ENCODE measurements at regions not wholly inside any gene's neighbourhood (a gene's known extent, or its start where the extent isn't known, plus 50 kb on each side); places are given as distances from the start of the nearest gene placed in this dataset.

- intact Hi-C loops (cut with micrococcal nuclease): no loop called here
- no peaks in the 10 kb centered on the region for H3K79me2 ChIP-seq (ENCODE audit: low read length)
- H2AFZ ChIP-seq (ENCODE audit: low read length): no peak overlapping the region
- no TSS peak for BruUV-seq (replicated peaks)
- H3K9me3 ChIP-seq (ENCODE audit: low read length): no peaks in the 10 kb centered on the region
- no peaks in the 10 kb centered on the region for H3K4me1 ChIP-seq (ENCODE audit: insufficient read depth, low read length)
- H3F3A ChIP-seq (ENCODE audit: low read length, unreplicated experiment): no peaks in the 10 kb centered on the region
- H4K20me1 ChIP-seq (ENCODE audit: low read length): no peaks in the 10 kb centered on the region
- H3K4me2 ChIP-seq (ENCODE audit: low read length): no peak overlapping the region
- no peak overlapping the region for H3K9ac ChIP-seq (ENCODE audit: low read length)
- H3K36me3 ChIP-seq (ENCODE audit: low read depth, low read length): no peaks in the 10 kb centered on the region
- H3K9me2 ChIP-seq (replicated peaks; ENCODE audit: low read length): no peaks in the 10 kb centered on the region
- TF ChIP-seq, protein P1, sequence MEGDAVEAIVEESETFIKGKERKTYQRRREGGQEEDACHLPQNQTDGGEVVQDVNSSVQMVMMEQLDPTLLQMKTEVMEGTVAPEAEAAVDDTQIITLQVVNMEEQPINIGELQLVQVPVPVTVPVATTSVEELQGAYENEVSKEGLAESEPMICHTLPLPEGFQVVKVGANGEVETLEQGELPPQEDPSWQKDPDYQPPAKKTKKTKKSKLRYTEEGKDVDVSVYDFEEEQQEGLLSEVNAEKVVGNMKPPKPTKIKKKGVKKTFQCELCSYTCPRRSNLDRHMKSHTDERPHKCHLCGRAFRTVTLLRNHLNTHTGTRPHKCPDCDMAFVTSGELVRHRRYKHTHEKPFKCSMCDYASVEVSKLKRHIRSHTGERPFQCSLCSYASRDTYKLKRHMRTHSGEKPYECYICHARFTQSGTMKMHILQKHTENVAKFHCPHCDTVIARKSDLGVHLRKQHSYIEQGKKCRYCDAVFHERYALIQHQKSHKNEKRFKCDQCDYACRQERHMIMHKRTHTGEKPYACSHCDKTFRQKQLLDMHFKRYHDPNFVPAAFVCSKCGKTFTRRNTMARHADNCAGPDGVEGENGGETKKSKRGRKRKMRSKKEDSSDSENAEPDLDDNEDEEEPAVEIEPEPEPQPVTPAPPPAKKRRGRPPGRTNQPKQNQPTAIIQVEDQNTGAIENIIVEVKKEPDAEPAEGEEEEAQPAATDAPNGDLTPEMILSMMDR (conservative IDR thresholded peaks at IDR 0.05; ENCODE audit: low read depth, low read length): no peak
- TF ChIP-seq EZH2 (IDR thresholded peaks at IDR 0.05; ENCODE audit: low read length, unreplicated experiment) (no peak), EZH2phosphoT487 (IDR thresholded peaks at IDR 0.05; ENCODE audit: borderline replicate concordance, low read length) (no peak)
- peaks cover 10% of the 10 kb centered on the region; the same call in 1 of the 2 replicates for H3K27me3 ChIP-seq (ENCODE audit: low read length)
- CTCF ChIA-PET: no interaction called here
- DNase-seq: no peak
- POLR2A ChIA-PET (ENCODE audit: unreplicated experiment): no interaction called here
- no peak overlapping the region for H3K27ac ChIP-seq (ENCODE audit: low read length)
- no peak overlapping the region for H3K4me3 ChIP-seq (ENCODE audit: low read length)
- ATAC-seq: no peak
These were observed 435.8 kb upstream of the CLINT1 start for GRCh38 chr5:158294701-158295100.

DNA sequence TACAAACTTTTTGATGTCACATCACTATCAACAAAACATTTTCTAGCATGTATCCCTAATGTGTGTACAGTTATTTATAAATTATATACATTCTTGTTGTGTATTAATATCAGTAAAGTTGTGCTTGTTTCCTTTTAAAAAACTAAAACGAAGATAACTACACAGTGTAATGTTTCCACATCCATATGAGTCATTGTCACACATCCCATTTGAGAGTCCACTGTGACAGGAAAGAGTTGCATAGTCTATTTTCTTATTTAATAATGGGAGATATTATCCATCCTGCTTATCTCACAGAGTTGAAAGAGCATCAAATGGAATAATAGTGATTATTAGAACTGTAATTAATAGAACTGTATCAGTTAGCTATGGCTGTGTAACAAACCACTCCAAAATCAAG lies 434.0 kb upstream of the CLINT1 start:
- no peak overlapping the region for H2AFZ ChIP-seq (ENCODE audit: low read length)
- H3K9me2 ChIP-seq (replicated peaks; ENCODE audit: low read length): no peaks in the 10 kb centered on the region
- no peak overlapping the region for H3K27ac ChIP-seq (ENCODE audit: low read length)
- TF ChIP-seq EZH2 (IDR thresholded peaks at IDR 0.05; ENCODE audit: low read length, unreplicated experiment): no peak
- no peak for TF ChIP-seq EZH2phosphoT487 (IDR thresholded peaks at IDR 0.05; ENCODE audit: borderline replicate concordance, low read length)
- TF ChIP-seq, protein P1 (conservative IDR thresholded peaks at IDR 0.05; ENCODE audit: low read depth, low read length): no peak
- H3K4me3 ChIP-seq (ENCODE audit: low read length): no peak overlapping the region
- H3K9me3 ChIP-seq (ENCODE audit: low read length): no peaks in the 10 kb centered on the region
- peaks cover under 1% of the 10 kb centered on the region; the same call in 1 of the 2 replicates for H3K27me3 ChIP-seq (ENCODE audit: low read length)
- DNase-seq: no peak
- H3K4me2 ChIP-seq (ENCODE audit: low read length): no peak overlapping the region
- H3F3A ChIP-seq (ENCODE audit: low read length, unreplicated experiment): no peaks in the 10 kb centered on the region
- no peak overlapping the region for H3K9ac ChIP-seq (ENCODE audit: low read length)
- ChIA-PET POLR2A (ENCODE audit: unreplicated experiment) (no interaction called here), CTCF (no interaction called here)
- H3K36me3 ChIP-seq (ENCODE audit: low read depth, low read length): no peaks in the 10 kb centered on the region
- intact Hi-C loops (cut with micrococcal nuclease): no loop called here
- H3K79me2 ChIP-seq (ENCODE audit: low read length): no peaks in the 10 kb centered on the region
- ATAC-seq: no peak
- BruUV-seq (replicated peaks): no TSS peak
- no peaks in the 10 kb centered on the region for H4K20me1 ChIP-seq (ENCODE audit: low read length)
- peaks cover 6% of the 10 kb centered on the region; the same call in 1 of the 2 replicates for H3K4me1 ChIP-seq (ENCODE audit: insufficient read depth, low read length)

- Histone ChIP-seq H3K27ac (ENCODE audit: low read length) (no peak overlapping the region), H3K4me3 (ENCODE audit: low read length) (no peak overlapping the region), H3K4me1 (ENCODE audit: insufficient read depth, low read length) (peaks cover 13% of the 10 kb centered on the region), H3K9ac (ENCODE audit: low read length) (no peak overlapping the region), H3K79me2 (ENCODE audit: low read length) (no peaks in the 10 kb centered on the region), H2AFZ (ENCODE audit: low read length) (no peak overlapping the region), H3K9me3 (ENCODE audit: low read length) (no peaks in the 10 kb centered on the region), H3K27me3 (ENCODE audit: low read length) (no peaks in the 10 kb centered on the region; the same call in 1 of the 2 replicates), H3K9me2 (replicated peaks; ENCODE audit: low read length) (no peaks in the 10 kb centered on the region), H3K36me3 (ENCODE audit: low read depth, low read length) (no peaks in the 10 kb centered on the region), H3K4me2 (ENCODE audit: low read length) (no peak overlapping the region), H3F3A (ENCODE audit: low read length, unreplicated experiment) (no peaks in the 10 kb centered on the region), H4K20me1 (ENCODE audit: low read length) (no peaks in the 10 kb centered on the region)
- DNase-seq (no peak), ATAC-seq (no peak)
- ChIA-PET CTCF (no interaction called here), POLR2A (ENCODE audit: unreplicated experiment) (no interaction called here)
- no TSS peak for BruUV-seq (replicated peaks)
- intact Hi-C loops (cut with micrococcal nuclease): no loop called here
- TF ChIP-seq EZH2 (IDR thresholded peaks at IDR 0.05; ENCODE audit: low read length, unreplicated experiment): no peak
- TF ChIP-seq, protein P1 (conservative IDR thresholded peaks at IDR 0.05; ENCODE audit: low read depth, low read length): no peak
- TF ChIP-seq EZH2phosphoT487 (IDR thresholded peaks at IDR 0.05; ENCODE audit: borderline replicate concordance, low read length): no peak
These were observed 431.0 kb upstream of the CLINT1 start for GRCh38 chr5:158289967-158290366.

Data from PC-3 (cell line).